ENCODE measurements at regions not wholly inside any gene's neighbourhood (a gene's known extent, or its start where the extent isn't known, plus 50 kb on each side); places are given as distances from the start of the nearest gene placed in this dataset.

DNA sequence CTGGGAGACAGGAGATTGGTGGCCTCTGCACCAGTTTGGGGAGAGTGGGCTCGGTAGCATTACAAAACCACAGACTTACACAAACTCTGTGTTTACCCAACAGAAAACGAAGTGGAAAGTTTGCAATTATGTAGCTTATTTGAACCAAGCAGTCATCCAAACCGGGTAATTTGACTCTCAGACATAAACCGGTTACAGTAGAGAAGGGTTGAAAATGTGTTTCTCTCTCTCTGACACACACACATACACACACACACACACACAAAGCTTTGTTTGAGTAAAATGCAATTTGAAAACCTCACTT, 97.1 kb upstream of the ZNF608 start:
- H4K12ac ChIP-seq (ENCODE audit: low read depth, low read length): no peak overlapping the region
- no peak overlapping the region for H3K9ac ChIP-seq (ENCODE audit: low read length)
- H3K14ac ChIP-seq (ENCODE audit: low read length): no peak overlapping the region
- H4K8ac ChIP-seq (ENCODE audit: low read depth, low read length): no peak overlapping the region
- no peaks in the 10 kb centered on the region for H3K9me3 ChIP-seq (ENCODE audit: insufficient read depth, low read depth, low read length)
- H2AFZ ChIP-seq (ENCODE audit: insufficient read depth, low read length, poor library complexity): no peak overlapping the region
- H2BK12ac ChIP-seq (ENCODE audit: low read length): no peak overlapping the region
- H3K23ac ChIP-seq (ENCODE audit: low read length): no peak overlapping the region
- no peak overlapping the region for H3K27ac ChIP-seq (ENCODE audit: low read depth, low read length)
- no peak overlapping the region for H2AK5ac ChIP-seq (ENCODE audit: low read length)
- no peak overlapping the region for H3K4me3 ChIP-seq (ENCODE audit: low read depth, low read length)
- no peaks in the 10 kb centered on the region for H3K79me1 ChIP-seq (ENCODE audit: low read length)
- WGBS (ENCODE audit: extremely low coverage, insufficient coverage, insufficient read length): no CpG with 5 or more reads among the region's 4 CpGs
- H4K91ac ChIP-seq (ENCODE audit: low read depth, low read length): no peak overlapping the region
- no peaks in the 10 kb centered on the region for H3K4me1 ChIP-seq (ENCODE audit: control insufficient read depth in 1 of 2, insufficient read depth in 2 of 2, low read length in 2 of 2)
- no peak overlapping the region for H3K4me2 ChIP-seq (ENCODE audit: low read length)
- H3K27me3 ChIP-seq (ENCODE audit: insufficient read depth, low read length): no peaks in the 10 kb centered on the region
- H2BK120ac ChIP-seq (ENCODE audit: insufficient read depth, low read length, poor library complexity): no peak overlapping the region
- no peak overlapping the region for H2BK5ac ChIP-seq (ENCODE audit: low read depth, low read length, poor library complexity)
- no peaks in the 10 kb centered on the region for H3K36me3 ChIP-seq (ENCODE audit: control insufficient read depth in 1 of 2, insufficient read depth in 2 of 2, low read length in 2 of 2)
- H3K79me2 ChIP-seq (ENCODE audit: control insufficient read depth, insufficient read depth, low read length, poor library complexity): no peaks in the 10 kb centered on the region
- no peak for DNase-seq
- H3K4ac ChIP-seq (ENCODE audit: low read depth, low read length): no peak overlapping the region
- H3K18ac ChIP-seq (ENCODE audit: low read length): no peak overlapping the region

DNA sequence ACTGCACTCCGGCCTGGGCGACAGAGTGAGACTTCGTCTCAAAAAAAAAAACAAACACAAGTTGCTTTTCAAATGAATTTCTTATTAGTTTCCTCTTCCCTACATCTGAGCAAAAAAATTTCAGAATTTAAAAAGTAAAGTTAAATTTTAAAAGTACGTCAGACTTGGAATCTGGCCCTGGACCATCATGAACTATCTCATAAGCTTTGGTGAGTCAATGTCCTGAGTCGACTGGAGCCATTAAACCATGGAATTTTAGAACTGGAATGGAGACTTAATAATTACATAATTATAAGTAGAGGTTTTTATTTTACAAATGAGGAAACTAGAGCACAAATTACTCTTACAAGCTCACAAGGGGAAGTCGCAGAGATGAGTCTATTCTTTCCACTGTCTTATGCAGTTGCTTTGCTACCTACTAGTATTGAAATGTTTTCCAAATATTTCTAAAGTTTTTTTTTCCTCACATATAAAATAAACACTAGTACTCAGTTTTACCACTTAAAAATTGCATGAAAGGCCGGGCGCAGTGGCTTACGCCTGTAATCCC, 98.0 kb upstream of the ZNF608 start:
- Histone ChIP-seq H3K18ac (ENCODE audit: low read length) (no peak overlapping the region), H3K9ac (ENCODE audit: low read length) (no peak overlapping the region), H3K27ac (ENCODE audit: low read depth, low read length) (no peak overlapping the region), H3K79me2 (ENCODE audit: control insufficient read depth, insufficient read depth, low read length, poor library complexity) (no peaks in the 10 kb centered on the region), H2AK5ac (ENCODE audit: low read length) (no peak overlapping the region), H3K14ac (ENCODE audit: low read length) (no peak overlapping the region), H2BK120ac (ENCODE audit: insufficient read depth, low read length, poor library complexity) (no peak overlapping the region), H3K4me2 (ENCODE audit: low read length) (no peak overlapping the region), H4K91ac (ENCODE audit: low read depth, low read length) (no peak overlapping the region), H2BK5ac (ENCODE audit: low read depth, low read length, poor library complexity) (no peak overlapping the region), H3K4ac (ENCODE audit: low read depth, low read length) (no peak overlapping the region), H4K12ac (ENCODE audit: low read depth, low read length) (no peak overlapping the region), H2BK12ac (ENCODE audit: low read length) (no peak overlapping the region), H3K23ac (ENCODE audit: low read length) (no peak overlapping the region), H3K36me3 (ENCODE audit: control insufficient read depth in 1 of 2, insufficient read depth in 2 of 2, low read length in 2 of 2) (no peaks in the 10 kb centered on the region), H3K79me1 (ENCODE audit: low read length) (no peaks in the 10 kb centered on the region), H3K9me3 (ENCODE audit: insufficient read depth, low read depth, low read length) (no peaks in the 10 kb centered on the region), H3K4me3 (ENCODE audit: low read depth, low read length) (no peak overlapping the region), H4K8ac (ENCODE audit: low read depth, low read length) (no peak overlapping the region), H2AFZ (ENCODE audit: insufficient read depth, low read length, poor library complexity) (no peak overlapping the region), H3K27me3 (ENCODE audit: insufficient read depth, low read length) (no peaks in the 10 kb centered on the region), H3K4me1 (ENCODE audit: control insufficient read depth in 1 of 2, insufficient read depth in 2 of 2, low read length in 2 of 2) (no peaks in the 10 kb centered on the region)
- WGBS (ENCODE audit: extremely low coverage, insufficient coverage, insufficient read length): no CpG with 5 or more reads among the region's 9 CpGs
- DNase-seq: no peak

DNA sequence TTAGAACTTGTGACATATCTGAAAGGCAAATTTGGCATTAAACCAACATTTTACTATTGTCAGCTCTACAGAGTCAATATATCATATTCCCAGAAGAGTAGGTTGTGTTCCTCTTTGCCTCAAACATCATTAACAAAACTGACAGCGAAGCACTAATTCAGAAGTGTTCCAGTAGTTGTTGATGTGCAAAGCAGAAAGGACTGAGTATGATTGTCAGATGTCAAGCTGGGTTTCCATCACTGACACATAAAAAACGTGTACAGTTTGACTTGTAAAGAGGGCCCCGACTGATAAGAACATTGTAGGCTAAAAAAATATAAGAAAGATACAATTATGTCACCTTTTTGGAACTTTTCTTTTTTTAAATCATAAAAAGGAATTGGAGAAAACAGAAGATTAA, 101.5 kb upstream of the ZNF608 start:
- Histone ChIP-seq H3K27me3 (ENCODE audit: insufficient read depth, low read length) (no peaks in the 10 kb centered on the region), H2AFZ (ENCODE audit: insufficient read depth, low read length, poor library complexity) (no peak overlapping the region), H3K9ac (ENCODE audit: low read length) (no peak overlapping the region), H2AK5ac (ENCODE audit: low read length) (no peak overlapping the region), H3K36me3 (ENCODE audit: control insufficient read depth in 1 of 2, insufficient read depth in 2 of 2, low read length in 2 of 2) (no peaks in the 10 kb centered on the region), H3K23ac (ENCODE audit: low read length) (no peak overlapping the region), H3K9me3 (ENCODE audit: insufficient read depth, low read depth, low read length) (no peaks in the 10 kb centered on the region), H3K79me2 (ENCODE audit: control insufficient read depth, insufficient read depth, low read length, poor library complexity) (no peaks in the 10 kb centered on the region), H3K79me1 (ENCODE audit: low read length) (no peaks in the 10 kb centered on the region), H2BK120ac (ENCODE audit: insufficient read depth, low read length, poor library complexity) (no peak overlapping the region), H4K12ac (ENCODE audit: low read depth, low read length) (no peak overlapping the region), H2BK5ac (ENCODE audit: low read depth, low read length, poor library complexity) (no peak overlapping the region), H3K4me2 (ENCODE audit: low read length) (no peak overlapping the region), H2BK12ac (ENCODE audit: low read length) (no peak overlapping the region), H3K18ac (ENCODE audit: low read length) (no peak overlapping the region), H3K4me3 (ENCODE audit: low read depth, low read length) (no peak overlapping the region), H3K14ac (ENCODE audit: low read length) (no peak overlapping the region), H3K4ac (ENCODE audit: low read depth, low read length) (no peak overlapping the region), H4K8ac (ENCODE audit: low read depth, low read length) (no peak overlapping the region), H3K27ac (ENCODE audit: low read depth, low read length) (no peak overlapping the region), H3K4me1 (ENCODE audit: control insufficient read depth in 1 of 2, insufficient read depth in 2 of 2, low read length in 2 of 2) (no peaks in the 10 kb centered on the region), H4K91ac (ENCODE audit: low read depth, low read length) (no peak overlapping the region)
- no CpG with 5 or more reads among the region's 3 CpGs for WGBS (ENCODE audit: extremely low coverage, insufficient coverage, insufficient read length)
- DNase-seq: no peak

DNA sequence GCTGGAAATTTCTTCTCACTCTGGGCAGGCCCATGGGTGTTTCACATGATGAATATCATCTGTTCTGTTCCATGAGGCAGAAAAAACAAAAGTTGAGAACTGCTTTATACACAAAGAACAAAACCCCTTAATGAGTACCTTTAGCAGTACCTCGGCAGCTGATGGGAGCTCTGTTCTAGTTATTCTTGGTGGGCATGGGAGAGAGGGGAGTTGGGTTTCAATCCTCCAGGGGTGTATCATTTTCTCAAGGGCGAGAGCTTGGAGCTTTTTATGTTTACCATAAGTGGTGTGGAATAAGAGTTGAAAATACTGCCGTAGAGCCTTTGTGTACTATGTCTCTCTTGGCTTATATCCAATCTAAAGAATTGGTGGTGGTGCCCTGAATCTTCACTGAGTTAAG, 103.3 kb upstream of the ZNF608 start:
- Histone ChIP-seq H2BK12ac (ENCODE audit: low read length) (no peak overlapping the region), H3K79me1 (ENCODE audit: low read length) (no peaks in the 10 kb centered on the region), H3K9me3 (ENCODE audit: insufficient read depth, low read depth, low read length) (no peaks in the 10 kb centered on the region), H3K4me1 (ENCODE audit: control insufficient read depth in 1 of 2, insufficient read depth in 2 of 2, low read length in 2 of 2) (no peaks in the 10 kb centered on the region), H3K36me3 (ENCODE audit: control insufficient read depth in 1 of 2, insufficient read depth in 2 of 2, low read length in 2 of 2) (no peaks in the 10 kb centered on the region), H3K4ac (ENCODE audit: low read depth, low read length) (no peak overlapping the region), H2AK5ac (ENCODE audit: low read length) (no peak overlapping the region), H3K79me2 (ENCODE audit: control insufficient read depth, insufficient read depth, low read length, poor library complexity) (no peaks in the 10 kb centered on the region), H3K27me3 (ENCODE audit: insufficient read depth, low read length) (no peaks in the 10 kb centered on the region), H3K18ac (ENCODE audit: low read length) (no peak overlapping the region), H4K8ac (ENCODE audit: low read depth, low read length) (no peak overlapping the region), H3K4me2 (ENCODE audit: low read length) (no peak overlapping the region), H4K91ac (ENCODE audit: low read depth, low read length) (no peak overlapping the region), H3K23ac (ENCODE audit: low read length) (no peak overlapping the region), H3K27ac (ENCODE audit: low read depth, low read length) (no peak overlapping the region), H3K9ac (ENCODE audit: low read length) (no peak overlapping the region), H2AFZ (ENCODE audit: insufficient read depth, low read length, poor library complexity) (no peak overlapping the region), H3K14ac (ENCODE audit: low read length) (no peak overlapping the region), H4K12ac (ENCODE audit: low read depth, low read length) (no peak overlapping the region), H2BK120ac (ENCODE audit: insufficient read depth, low read length, poor library complexity) (no peak overlapping the region), H2BK5ac (ENCODE audit: low read depth, low read length, poor library complexity) (no peak overlapping the region), H3K4me3 (ENCODE audit: low read depth, low read length) (no peak overlapping the region)
- WGBS (ENCODE audit: extremely low coverage, insufficient coverage, insufficient read length): no CpG with 5 or more reads among the region's 3 CpGs
- DNase-seq: no peak
